ENCODE measurements at regions not wholly inside any gene's neighbourhood (a gene's known extent, or its start where the extent isn't known, plus 50 kb on each side); places are given as distances from the start of the nearest gene placed in this dataset.

DNA sequence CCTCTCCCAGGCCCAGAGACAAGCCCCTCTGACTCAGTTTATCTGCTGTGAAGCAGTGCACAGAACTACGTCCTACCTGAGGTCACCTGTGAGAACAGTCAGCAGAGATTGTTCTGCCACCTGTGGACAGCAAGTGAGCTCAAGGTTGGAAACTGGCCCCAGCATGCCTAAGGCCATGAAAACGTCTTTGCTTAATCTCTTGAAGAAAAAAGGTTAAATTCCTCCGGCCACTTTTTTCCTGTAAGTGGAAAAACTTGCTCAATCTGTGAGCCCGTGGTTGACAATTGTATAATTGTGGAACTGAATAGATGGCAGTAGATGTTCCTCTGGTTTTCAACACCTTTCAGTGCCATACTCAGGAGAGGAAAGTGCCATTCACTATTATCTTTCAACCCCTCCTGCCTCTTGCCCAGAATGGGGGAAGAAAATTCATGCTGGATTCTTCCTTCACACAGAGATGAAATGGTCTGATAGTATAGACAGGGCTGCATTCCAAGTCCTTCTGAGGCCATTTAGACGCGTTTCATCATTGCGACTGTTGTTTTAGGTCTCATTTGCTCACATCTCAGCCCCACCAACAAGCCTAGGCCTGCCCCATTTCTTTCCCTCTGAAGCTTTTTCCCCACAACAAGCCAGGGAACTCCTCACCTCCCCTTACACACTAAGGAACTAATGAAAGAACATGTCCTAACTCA is 292.9 kb downstream of the FZD1 start:
- TF ChIP-seq CTCF (IDR thresholded peaks at IDR 0.05) (no peak), EP300 (IDR thresholded peaks at IDR 0.05) (no peak)

Measured in esophagus muscularis mucosa (tissue), 3 donors.